SK-N-SH (cell line): ENCODE measurements at regions not wholly inside any gene's neighbourhood (a gene's known extent, or its start where the extent isn't known, plus 50 kb on each side); places are given as distances from the start of the nearest gene placed in this dataset.

Experiments
- CHD2 ChIP-seq: fragments of 150-350 bp; IDR thresholded peaks from 2 replicates; pipeline ENCODE4 v1.6.1; 2018; ENCODE audit warnings: low read length; ENCODE audit not compliant: partially characterized antibody
- CTCF ChIP-seq: fragments of 200-600 bp; sonication (generic); IDR thresholded peaks from 2 replicates; pipeline ENCODE4 v1.6.1; 2017; ENCODE audit warnings: antibody characterized with exemption, mild to moderate bottlenecking, moderate library complexity
- PBX3 ChIP-seq: IDR thresholded peaks from 2 replicates; pipeline ENCODE4; 2012
- RAD21 ChIP-seq: IDR thresholded peaks from 2 replicates; pipeline ENCODE4 v1.6.1; 2012; ENCODE audit warnings: mild to moderate bottlenecking, low read length
- SMC3 ChIP-seq: IDR thresholded peaks from 2 replicates; pipeline ENCODE4 v1.6.1; 2012; ENCODE audit warnings: low read depth, low read length, improper control_type of control experiment
- ZBTB33 ChIP-seq: IDR thresholded peaks from 2 replicates; pipeline ENCODE4 v1.4.0; 2012; ENCODE audit warnings: low read depth, borderline replicate concordance

DNA sequence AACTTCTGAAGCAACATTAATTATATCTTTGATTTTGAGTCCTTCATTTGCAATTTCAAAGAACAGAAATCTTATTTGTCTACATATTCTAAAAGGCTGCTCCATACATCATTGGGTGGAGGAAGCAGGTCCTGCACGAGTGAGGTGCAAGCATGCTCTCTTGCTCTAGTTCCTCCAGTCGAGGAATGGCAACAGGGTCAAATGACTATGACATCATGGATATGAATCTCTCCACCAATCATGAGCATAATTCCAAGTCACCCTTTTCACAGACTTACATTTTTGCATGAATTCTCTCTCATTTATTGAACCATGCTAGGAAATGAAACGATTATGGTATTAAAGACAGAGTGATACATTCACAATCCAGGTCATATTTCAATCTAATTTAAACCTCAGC, 608.8 kb upstream of the SOX11 start:
- TF ChIP-seq PBX3 (no peak), ZBTB33 (no peak), CTCF (no peak), CHD2 (no peak), SMC3 (no peak), RAD21 (no peak)
